Epithelial cell of esophagus (primary cell): ENCODE measurements at regions not wholly inside any gene's neighbourhood (a gene's known extent, or its start where the extent isn't known, plus 50 kb on each side); places are given as distances from the start of the nearest gene placed in this dataset.
"Not testable (repeated sequence)": the region's sequence is repeated elsewhere in the genome, so short reads cannot be mapped to it uniquely, and the experiment has no call there.

Experiments used
- DNase-seq: peaks from one replicate; pipeline ENCODE4 v3.0.0; 2010; ENCODE audit warnings: low read depth
- H3K4me3 ChIP-seq: 2 replicates; pipeline ENCODE4 v1.5.1; 2011; ENCODE audit warnings: mild to moderate bottlenecking, low read length, control low read depth
- TF ChIP-seq, protein P1 (sequence below): IDR thresholded peaks from 2 replicates; pipeline ENCODE4 v1.5.1; 2011; ENCODE audit warnings: low read depth, mild to moderate bottlenecking, low read length, control low read depth, inconsistent platforms; ENCODE audit not compliant: insufficient read depth; ENCODE audit errors: missing control alignments

GRCh38 chr1:106360252-106360651 lies 696.2 kb upstream of the PRMT6 start:
- TF ChIP-seq, protein P1, sequence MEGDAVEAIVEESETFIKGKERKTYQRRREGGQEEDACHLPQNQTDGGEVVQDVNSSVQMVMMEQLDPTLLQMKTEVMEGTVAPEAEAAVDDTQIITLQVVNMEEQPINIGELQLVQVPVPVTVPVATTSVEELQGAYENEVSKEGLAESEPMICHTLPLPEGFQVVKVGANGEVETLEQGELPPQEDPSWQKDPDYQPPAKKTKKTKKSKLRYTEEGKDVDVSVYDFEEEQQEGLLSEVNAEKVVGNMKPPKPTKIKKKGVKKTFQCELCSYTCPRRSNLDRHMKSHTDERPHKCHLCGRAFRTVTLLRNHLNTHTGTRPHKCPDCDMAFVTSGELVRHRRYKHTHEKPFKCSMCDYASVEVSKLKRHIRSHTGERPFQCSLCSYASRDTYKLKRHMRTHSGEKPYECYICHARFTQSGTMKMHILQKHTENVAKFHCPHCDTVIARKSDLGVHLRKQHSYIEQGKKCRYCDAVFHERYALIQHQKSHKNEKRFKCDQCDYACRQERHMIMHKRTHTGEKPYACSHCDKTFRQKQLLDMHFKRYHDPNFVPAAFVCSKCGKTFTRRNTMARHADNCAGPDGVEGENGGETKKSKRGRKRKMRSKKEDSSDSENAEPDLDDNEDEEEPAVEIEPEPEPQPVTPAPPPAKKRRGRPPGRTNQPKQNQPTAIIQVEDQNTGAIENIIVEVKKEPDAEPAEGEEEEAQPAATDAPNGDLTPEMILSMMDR, result peak; percentile 29
- DNase-seq, result peak; percentile 1
- H3K4me3 ChIP-seq, result no peak overlapping the region

DNA sequence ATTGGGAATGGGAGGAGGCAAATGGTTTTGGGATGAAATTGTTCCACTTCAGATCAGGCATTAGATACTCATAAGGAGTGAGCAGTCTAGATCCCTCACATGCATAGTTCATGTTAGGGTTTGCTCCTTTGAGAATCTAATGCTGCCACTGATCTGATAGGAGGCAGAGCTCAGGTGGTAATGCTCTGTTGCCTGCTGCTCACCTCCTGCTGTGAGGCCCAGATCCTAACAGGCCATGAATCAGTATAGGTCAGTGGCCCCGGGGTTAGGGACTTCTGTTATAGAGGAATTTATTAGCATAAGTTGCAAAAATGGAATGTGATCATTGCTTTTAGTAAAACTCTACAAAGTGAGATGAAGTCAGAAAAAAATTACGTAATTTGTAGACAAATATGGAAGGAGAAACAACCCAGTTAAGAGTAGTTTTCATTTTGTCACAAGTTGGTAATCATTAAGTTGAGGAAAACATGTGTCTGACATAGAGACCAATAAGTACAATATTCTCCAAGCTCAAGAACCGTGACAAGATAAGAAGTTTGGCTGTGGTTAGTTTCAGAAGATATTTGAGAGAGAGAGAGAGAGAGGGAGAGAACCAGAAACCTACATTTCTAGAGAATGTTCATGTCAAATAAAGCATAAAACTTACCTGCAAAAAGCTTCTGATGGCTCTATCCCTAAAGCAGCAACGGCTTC lies 689.7 kb upstream of the PRMT6 start:
- no peak overlapping the region for H3K4me3 ChIP-seq
- TF ChIP-seq, protein P1, result no peak
- DNase-seq, result no peak

- TF ChIP-seq, protein P1, result no peak
- no peak overlapping the region for H3K4me3 ChIP-seq
- no peak for DNase-seq
Observed at GRCh38 chr1:106378261-106378660, 678.2 kb upstream of the PRMT6 start.

DNA sequence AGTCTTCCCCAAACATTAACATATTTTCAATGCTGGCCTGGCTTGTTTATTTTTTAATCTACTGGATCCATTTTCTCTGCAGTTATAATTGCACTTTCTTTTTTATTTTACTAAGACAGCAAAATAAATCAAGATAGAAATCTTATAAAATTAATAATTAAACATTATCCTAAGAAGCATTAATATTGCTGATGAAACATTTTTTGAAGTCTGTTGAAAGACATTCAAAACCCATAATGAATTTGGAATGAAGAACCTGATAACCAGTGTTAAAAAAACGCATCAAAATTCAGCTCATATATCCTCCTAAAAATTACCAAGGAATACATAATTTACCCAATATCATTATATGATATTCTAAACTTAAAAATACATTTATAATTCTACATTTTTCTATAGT lies 675.7 kb upstream of the PRMT6 start:
- no peak overlapping the region for H3K4me3 ChIP-seq
- TF ChIP-seq, protein P1, result no peak
- DNase-seq, result no peak

DNA sequence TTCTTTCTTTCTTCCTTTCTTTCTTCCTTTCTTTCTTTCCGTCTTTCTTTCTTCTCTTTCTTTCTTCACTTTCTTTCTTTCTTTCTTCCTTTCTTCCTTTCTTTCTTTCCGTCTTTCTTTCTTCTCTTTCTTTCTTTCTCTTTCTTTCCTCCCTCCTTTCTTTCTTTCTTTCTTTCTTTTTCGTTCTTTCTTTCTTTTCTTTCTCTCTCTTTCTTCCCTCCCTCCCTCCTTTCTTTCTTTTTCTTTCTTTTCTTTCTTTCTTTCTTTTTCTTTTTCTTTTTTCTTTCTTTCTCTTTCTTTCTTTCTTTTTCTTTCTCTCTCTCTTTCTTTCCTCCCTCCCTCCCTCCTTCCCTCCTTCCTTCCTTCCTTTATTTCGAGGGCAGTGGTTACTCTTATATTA lies 667.3 kb upstream of the PRMT6 start:
- not testable (repeated sequence) for DNase-seq, H3K4me3 ChIP-seq

DNA sequence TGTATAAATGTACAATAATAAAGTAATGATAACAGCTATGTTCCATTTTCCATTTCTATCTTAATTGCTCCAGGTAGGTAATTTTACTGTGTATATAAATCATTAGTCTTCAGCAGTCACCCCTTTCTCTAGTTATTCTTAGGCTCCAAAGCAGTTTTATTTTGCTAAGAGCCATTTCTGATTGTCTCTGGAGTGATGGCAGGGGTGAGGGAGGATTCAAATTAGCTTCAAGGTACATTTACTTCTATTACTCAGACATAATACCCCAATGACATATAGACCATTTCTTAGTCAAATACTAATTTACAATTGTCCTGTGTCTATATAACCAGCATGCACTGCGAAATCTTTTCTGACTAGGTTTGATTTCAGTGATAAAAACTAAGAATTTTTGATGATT lies 663.4 kb upstream of the PRMT6 start:
- no peak for DNase-seq
- TF ChIP-seq, protein P1, result no peak
- no peak overlapping the region for H3K4me3 ChIP-seq

GRCh38 chr1:106396020-106396419 lies 660.5 kb upstream of the PRMT6 start:
- H3K4me3 ChIP-seq, result no peak overlapping the region
- DNase-seq, result no peak
- TF ChIP-seq, protein P1, result no peak

DNA sequence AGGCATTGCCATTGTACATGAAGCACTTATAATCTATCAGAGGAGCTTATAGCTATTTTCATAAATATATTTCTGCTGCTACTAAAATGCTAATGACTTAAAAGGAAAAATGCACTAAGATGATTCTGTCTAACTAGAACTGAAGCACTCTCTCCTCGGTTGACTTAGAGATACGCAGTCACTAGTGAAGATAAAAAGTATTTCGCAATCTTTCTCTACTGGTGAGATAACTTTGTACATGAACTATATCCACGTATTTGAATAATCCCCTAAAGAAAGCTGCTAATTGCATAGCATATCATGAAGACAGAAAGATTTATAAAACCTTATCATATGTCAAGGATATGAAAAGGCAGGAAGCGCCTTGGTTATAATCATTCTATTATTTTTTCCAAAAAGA lies 658.1 kb upstream of the PRMT6 start:
- H3K4me3 ChIP-seq, result no peak overlapping the region
- no peak for DNase-seq
- TF ChIP-seq, protein P1, result no peak
